Peyer's patch (tissue), 4 donors: ENCODE measurements at regions not wholly inside any gene's neighbourhood (a gene's known extent, or its start where the extent isn't known, plus 50 kb on each side); places are given as distances from the start of the nearest gene placed in this dataset.

Experiments used
- CTCF ChIP-seq, 6 experiments: fragments of 450-650 bp in 4 of 6; fragments of 200-600 bp in 2 of 6; sonication (generic) in 1 of 6; IDR thresholded peaks; one replicate each; pipeline ENCODE4 v1.5.1; 2017 to 2019; ENCODE audit warnings: antibody characterized with exemption in 6 of 6, mild to moderate bottlenecking in 3 of 6, moderate library complexity in 1 of 6
- POLR2A ChIP-seq, 2 donors: fragments of 450-650 bp; IDR thresholded peaks; one replicate each; pipeline ENCODE4 v1.5.1; 2017; ENCODE audit warnings: antibody characterized with exemption in 2 of 2, mild to moderate bottlenecking in 2 of 2, moderate library complexity in 2 of 2

- TF ChIP-seq POLR2A (IDR thresholded peaks at IDR 0.05) = no peak
- no peak for TF ChIP-seq CTCF (IDR thresholded peaks at IDR 0.05)
Measured at GRCh38 chr14:85464135-85464895, 65.6 kb upstream of the FLRT2 start.
